Right renal pelvis (tissue), 4 donors: ENCODE measurements at regions not wholly inside any gene's neighbourhood (a gene's known extent, or its start where the extent isn't known, plus 50 kb on each side); places are given as distances from the start of the nearest gene placed in this dataset.
A peak's percentile ranks its signal among the peaks of the same experiment; 100 is the strongest.

Experiments
- DNase-seq, 4 donors: peaks; one replicate each; pipeline ENCODE4 v3.0.0-alpha.2; 2013; ENCODE audit warnings: low read depth in 4 of 4, low spot score in 3 of 4, missing footprints in 1 of 4

DNA sequence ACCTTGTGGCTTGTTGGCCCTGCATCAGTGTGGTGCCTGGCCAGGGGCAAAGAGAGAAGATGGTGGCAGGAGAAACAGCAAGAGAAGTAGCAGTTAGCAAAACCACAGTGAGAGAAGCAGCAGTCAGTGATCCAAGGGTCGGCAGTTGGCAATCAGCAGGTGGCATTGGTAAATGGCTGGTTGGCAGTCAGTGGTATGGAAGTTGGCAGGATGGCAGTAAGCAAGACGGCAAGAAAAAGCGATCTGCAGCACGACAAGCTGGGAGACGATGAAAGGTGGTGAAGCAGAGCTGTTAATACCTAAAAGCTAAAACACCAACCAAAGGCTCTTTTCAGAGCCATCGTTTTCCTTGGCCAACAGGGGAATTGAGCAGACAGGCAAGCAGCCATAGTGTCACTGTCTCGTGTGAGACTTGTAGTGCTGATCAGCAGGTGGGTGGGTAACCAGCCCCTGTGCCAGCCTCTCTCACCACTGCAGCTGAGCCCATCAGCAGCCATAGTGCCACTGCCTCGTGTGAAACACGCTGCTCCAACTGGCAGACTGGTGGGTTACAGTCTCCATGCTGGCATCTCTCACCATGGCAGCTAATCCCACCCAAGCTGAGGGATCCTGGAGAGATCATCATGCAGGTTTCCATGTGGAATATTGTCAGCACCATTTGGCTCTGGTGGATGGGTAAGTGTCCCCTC lies 2078.4 kb downstream of the PCDH7 start:
- no peak for DNase-seq

GRCh38 chr4:32824336-32824735 lies 2104.2 kb downstream of the PCDH7 start:
- DNase-seq = no peak

DNA sequence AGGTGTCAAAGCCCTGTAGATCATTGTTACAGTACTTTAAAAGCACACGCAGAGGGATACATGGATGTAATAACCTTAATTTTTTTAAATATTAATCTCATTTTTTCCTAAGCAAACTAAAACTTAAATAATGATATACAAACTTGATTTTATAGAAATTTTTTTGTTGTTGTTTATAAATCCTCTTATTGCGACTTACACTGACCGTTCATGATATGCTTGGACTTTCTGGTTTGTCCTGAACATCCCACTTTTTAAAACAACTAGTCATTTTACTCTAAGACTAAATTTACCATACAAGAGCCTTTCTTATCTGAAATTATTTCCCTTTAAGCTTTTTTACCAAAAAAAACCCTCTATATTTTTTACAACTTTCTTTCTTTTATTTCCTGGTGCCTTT lies 2106.0 kb downstream of the PCDH7 start:
- no peak for DNase-seq

DNA sequence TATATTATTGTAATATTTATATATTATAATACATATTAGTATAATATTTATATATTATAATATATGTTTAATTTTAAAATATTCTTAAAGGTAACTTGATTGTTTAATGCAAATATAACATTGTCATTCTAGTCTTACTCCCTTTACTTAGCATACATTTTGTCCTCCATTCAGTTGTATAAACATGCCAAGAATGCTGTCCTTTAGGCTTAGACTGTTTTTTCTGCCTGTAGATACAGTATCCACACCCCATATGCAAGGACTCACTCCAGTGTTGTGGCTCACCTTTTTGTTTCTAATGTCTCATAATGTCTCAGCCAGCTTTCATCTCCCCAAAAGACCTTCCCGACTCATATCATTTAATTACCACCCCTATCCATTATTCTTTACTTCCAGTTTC lies 2110.0 kb downstream of the PCDH7 start:
- no peak for DNase-seq

GRCh38 chr4:32831104-32831503 lies 2110.9 kb downstream of the PCDH7 start:
- DNase-seq = no peak

DNA sequence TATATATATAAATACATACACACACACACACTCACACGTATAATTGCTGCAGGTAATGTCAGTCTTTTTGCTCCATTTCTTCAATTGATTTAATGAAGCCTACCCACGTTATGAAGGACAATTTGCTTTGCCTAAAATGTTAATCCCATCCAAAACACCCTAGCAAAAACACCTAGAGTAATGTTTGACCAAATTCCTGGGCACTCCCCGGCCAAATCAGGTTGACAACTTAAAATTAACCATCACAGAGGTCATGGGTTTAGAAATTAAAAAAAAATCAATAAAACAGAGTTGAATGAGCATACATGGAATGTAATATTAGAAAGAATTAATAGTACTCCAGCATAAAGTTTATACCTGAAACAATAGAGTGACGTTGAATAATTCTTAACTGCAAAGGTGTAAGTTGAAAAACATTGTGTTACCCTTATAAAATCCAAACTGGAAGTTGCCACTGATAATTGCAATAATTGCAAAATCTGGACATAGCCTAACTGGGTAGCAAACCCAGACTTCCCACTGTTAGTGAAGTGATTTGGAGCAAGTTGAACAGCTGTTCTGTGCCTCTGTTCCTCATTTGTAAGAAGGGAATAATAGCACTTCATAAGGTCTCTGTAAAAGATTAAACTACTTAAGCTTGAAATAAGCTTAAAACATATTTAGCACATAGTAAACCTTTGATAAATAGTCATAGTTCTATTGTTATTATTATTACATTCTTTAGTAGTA lies 2120.5 kb downstream of the PCDH7 start:
- DNase-seq = no peak

GRCh38 chr4:32841217-32841616 lies 2121.0 kb downstream of the PCDH7 start:
- no peak for DNase-seq

- DNase-seq = peak in 3 of 4 donors; percentile 3 to 7 (median 6)
These were observed 2127.3 kb downstream of the PCDH7 start for GRCh38 chr4:32847461-32847860.

GRCh38 chr4:32855622-32856021 lies 2135.5 kb downstream of the PCDH7 start:
- DNase-seq = no peak

DNA sequence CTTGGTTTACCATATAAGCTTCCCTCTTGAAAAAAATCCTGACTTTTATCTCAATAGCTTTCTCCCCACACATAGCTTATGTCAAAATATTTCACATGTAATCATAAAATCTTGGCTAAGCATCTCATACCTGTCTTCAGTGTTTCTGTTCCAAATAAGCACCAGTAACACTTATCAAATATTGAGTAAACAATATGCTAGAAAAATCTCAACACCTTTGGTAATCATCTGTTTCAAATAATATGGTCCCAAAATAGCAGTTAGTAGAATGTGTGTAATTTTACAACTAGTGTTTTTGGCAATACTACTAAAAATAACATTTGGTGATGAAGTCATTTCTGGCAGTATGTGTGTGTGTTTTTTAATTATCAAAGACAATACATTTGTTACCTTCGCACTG lies 2138.2 kb downstream of the PCDH7 start:
- no peak for DNase-seq

GRCh38 chr4:32858971-32859370 lies 2138.8 kb downstream of the PCDH7 start:
- DNase-seq = no peak

DNA sequence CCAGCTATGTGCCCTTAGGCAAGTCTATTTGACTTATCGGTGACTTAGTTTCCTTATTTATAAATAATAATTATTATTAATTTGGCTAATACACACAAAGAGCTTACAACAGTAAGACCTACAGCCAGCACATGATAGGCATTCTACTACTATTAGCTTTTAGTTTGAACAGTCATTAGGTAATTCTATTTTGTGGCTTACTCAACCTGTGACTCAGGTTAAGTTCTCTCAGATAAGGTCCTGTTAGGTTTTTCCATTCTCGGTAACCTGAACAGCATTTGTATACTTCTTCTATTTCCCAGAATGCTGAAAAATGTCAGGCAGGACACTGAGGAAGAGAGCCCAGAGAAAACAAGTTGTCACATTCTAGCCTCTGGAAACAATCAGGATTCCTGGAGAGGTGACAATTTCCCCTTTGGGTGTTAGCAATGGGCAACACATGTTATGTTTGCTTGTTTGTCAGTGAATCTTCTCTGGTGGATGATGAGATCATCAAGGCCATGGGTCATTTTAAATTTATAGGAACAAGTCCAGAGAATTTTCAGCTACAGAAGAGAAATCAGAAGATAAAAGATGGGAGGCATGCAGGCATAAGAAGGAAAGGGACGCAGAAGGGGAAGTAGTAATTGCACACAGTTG lies 2144.7 kb downstream of the PCDH7 start:
- no peak for DNase-seq

- no peak for DNase-seq
These were observed 2156.4 kb downstream of the PCDH7 start for GRCh38 chr4:32876546-32876945.

- DNase-seq = no peak
These were observed 2159.7 kb downstream of the PCDH7 start for GRCh38 chr4:32879913-32880312.

- no peak for DNase-seq
These were observed 2164.0 kb downstream of the PCDH7 start for GRCh38 chr4:32884198-32884597.

- DNase-seq = no peak
These were observed 2170.2 kb downstream of the PCDH7 start for GRCh38 chr4:32890398-32890797.

DNA sequence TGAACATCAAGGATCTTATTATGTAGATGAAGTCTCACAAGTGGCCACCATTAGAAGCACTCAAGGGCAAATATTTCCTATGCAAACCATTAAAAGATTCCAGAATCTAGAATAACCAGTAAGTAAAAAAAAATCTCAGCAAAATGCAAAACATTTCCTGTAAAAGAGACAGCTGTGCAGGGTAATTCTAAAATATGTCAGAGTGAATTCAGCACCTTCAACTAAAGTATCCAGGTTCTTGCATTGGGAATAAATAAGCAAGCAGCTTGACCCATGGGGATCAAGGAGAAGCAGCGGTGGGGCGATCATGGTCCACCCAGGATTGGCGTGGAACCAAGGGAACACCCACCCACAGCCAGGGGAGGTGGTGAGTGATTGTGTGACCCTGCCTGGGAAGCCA lies 2188.9 kb downstream of the PCDH7 start:
- no peak for DNase-seq

DNA sequence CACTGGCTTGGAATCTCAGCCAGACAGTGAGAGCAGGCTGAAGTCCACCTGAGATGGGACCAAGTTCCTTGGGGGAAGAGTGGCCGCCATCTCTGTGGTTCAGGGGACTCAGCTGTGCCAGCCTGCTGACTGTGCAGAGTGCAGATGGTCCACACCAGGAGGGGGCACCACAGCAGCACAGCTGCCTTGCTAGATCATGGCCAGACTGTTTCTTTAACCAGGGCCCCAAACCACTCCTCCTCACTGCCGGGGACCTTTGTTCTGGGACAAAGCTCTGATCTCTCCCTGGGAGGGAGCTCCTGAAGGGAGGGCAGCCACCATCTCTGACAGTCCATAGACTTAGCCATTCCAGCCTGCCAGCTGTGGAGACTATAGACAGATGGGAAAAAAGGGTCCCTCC lies 2189.6 kb downstream of the PCDH7 start:
- no peak for DNase-seq

- DNase-seq = no peak
These were observed 2197.4 kb downstream of the PCDH7 start for GRCh38 chr4:32917586-32917985.

DNA sequence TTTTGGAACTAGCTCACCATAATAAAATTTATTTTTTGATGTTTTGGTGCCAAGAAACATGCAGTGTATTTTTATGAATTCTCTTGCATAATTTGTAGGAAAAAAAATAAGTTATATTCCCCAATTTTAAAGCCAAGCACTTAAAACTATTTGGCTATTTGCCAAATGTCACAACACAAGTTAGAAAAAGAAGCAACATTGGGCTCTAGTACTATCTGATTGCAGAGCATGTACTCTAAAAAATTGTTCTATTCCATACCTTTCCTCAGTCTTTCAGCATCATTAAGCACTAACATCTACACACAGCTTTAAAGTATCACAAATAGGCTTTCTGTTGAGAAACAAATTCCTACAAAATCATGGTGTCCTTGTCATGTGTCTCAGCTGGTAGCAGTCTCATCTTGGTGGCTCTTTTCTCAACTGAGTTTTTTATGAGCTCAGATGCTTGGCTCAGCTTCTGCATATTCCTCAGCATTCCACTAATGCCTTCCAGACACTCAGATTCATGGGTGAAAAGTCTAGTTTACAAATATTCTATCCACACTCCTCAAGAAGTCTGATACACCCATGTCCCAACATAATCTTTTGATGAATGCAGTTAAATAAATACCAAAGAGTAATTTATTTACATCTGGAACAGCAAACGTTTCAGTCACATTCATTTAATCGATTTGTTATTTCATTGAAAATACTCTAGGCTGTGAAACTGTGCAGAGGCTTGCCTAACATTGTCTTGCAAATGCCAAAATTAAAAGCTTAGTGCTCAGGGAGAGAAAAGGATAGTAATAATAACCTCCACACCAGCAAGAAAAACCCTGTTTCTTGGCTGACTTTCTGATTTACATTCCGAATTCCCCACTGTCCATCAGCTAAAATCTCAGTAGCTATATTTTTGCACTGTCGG lies 2209.9 kb downstream of the PCDH7 start:
- no peak for DNase-seq

GRCh38 chr4:32930700-32931099 lies 2210.5 kb downstream of the PCDH7 start:
- no peak for DNase-seq
